ENCODE measurements at regions not wholly inside any gene's neighbourhood (a gene's known extent, or its start where the extent isn't known, plus 50 kb on each side); places are given as distances from the start of the nearest gene placed in this dataset.

- Histone ChIP-seq H3K27me3 (replicated peaks in 1 of 2; ENCODE audit: control insufficient read depth in 2 of 2, insufficient read depth in 2 of 2, low read length in 1 of 2) (no peaks in the 10 kb centered on the region), H3K9ac (ENCODE audit: control insufficient read depth, insufficient read depth, low read length) (no peak overlapping the region), H3K4me3 (no peak overlapping the region), H3K79me2 (ENCODE audit: control insufficient read depth, insufficient read depth, low read length) (no peaks in the 10 kb centered on the region), H3K4me1 (ENCODE audit: control insufficient read depth, insufficient read depth, low read length) (no peaks in the 10 kb centered on the region), H3K9me3 (replicated peaks; ENCODE audit: control insufficient read depth, insufficient read depth, low read length) (peaks cover 3% of the 10 kb centered on the region; the same call in 2 of the 3 replicates), H3K27ac (ENCODE audit: control insufficient read depth, insufficient read depth) (no peak overlapping the region), H3K4me2 (ENCODE audit: control insufficient read depth, insufficient read depth) (no peak overlapping the region), H3K36me3 (ENCODE audit: control insufficient read depth in 2 of 2, insufficient read depth in 2 of 2, low read length in 1 of 2) (no peaks in the 10 kb centered on the region), H4K20me1 (ENCODE audit: control insufficient read depth, insufficient read depth) (no peaks in the 10 kb centered on the region), H2AFZ (ENCODE audit: control insufficient read depth, low read depth, low read length) (no peak overlapping the region)
- DNase-seq (ENCODE audit: low read depth, low spot score) (no peak), FAIRE-seq (no peak), ATAC-seq (peak; percentile 84)
- no peak for TF ChIP-seq YY1 (IDR thresholded peaks at IDR 0.05; ENCODE audit: low read depth, low read length)
- TF ChIP-seq POU2F2 (IDR thresholded peaks at IDR 0.05; ENCODE audit: borderline replicate concordance, low read depth, low read length), result no peak
- no TSS peak for BruUV-seq (replicated peaks)
- ChIA-PET POLR2A (no interaction called here), RAD21 (ENCODE audit: unreplicated experiment) (interaction anchor here (1.6 kb wide), 1 partner anchor 14 kb away, joined by 4 read pairs; no protein-coding TSS in a partner anchor), CTCF (no interaction called here), SMC1A (ENCODE audit: uncharacterized antibody, unreplicated experiment) (interaction anchor here (1.2 to 1.3 kb wide), 2 partner anchors 14 to 28 kb away, joined by 3 to 4 read pairs; no protein-coding TSS in a partner anchor)
- in situ Hi-C loops (cut with MboI), result no loop called here
- WGBS (ENCODE audit: insufficient coverage, insufficient replicate concordance, low lambda C conversion rate, missing lambda C conversion rate), result 52% methylated on average over 5 of the region's 5 CpGs
- intact Hi-C loops (cut with micrococcal nuclease; ENCODE audit: unreplicated experiment), result no loop called here
Measured at GRCh38 chr3:150036780-150037179, 66.1 kb upstream of the PFN2 start.

DNA sequence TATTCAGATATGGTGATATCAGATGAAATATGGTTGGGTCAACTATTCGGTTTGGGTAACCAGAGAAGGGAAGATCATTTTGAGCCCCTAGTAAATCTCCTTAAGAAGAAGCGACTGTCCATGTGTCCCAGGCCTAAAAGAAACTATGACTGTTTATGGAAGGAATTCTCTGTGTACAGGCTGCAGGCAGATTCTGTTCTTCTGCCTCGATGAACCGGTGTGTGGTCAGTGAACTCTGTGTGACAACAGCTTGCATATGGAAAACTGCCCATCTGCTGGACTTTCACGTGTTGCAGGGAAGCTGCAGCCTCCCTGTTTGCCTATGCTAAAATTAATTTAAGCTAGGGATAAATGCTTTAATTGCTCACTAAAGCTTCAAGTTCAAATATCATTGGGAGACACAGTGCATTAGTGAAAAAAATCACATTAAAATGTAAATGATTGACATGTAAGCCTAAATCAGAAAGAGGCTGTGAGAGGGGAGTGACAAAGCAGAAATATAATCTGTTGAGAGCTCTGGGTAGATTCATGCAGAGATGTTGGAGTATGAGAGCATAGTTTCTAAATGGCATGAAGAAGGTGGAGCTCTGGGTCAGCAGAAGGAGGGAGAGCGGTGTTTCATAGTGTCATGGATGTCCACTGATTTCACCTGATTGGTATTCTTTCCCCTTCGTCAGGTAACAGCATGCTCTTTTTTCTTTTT is 65.4 kb upstream of the PFN2 start:
- Histone ChIP-seq H3K4me1 (ENCODE audit: control insufficient read depth, insufficient read depth, low read length) (no peaks in the 10 kb centered on the region), H3K4me3 (no peak overlapping the region), H3K36me3 (ENCODE audit: control insufficient read depth in 2 of 2, insufficient read depth in 2 of 2, low read length in 1 of 2) (no peaks in the 10 kb centered on the region), H3K27ac (ENCODE audit: control insufficient read depth, insufficient read depth) (no peak overlapping the region), H4K20me1 (ENCODE audit: control insufficient read depth, insufficient read depth) (no peaks in the 10 kb centered on the region), H3K79me2 (ENCODE audit: control insufficient read depth, insufficient read depth, low read length) (no peaks in the 10 kb centered on the region), H3K4me2 (ENCODE audit: control insufficient read depth, insufficient read depth) (no peak overlapping the region), H2AFZ (ENCODE audit: control insufficient read depth, low read depth, low read length) (no peak overlapping the region), H3K9me3 (replicated peaks; ENCODE audit: control insufficient read depth, insufficient read depth, low read length) (no peaks in the 10 kb centered on the region; the same call in 2 of the 3 replicates), H3K9ac (ENCODE audit: control insufficient read depth, insufficient read depth, low read length) (no peak overlapping the region), H3K27me3 (replicated peaks in 1 of 2; ENCODE audit: control insufficient read depth in 2 of 2, insufficient read depth in 2 of 2, low read length in 1 of 2) (no peaks in the 10 kb centered on the region)
- SMC1A ChIA-PET (ENCODE audit: uncharacterized antibody, unreplicated experiment), result interaction anchor here (1.0 to 1.3 kb wide), 5 partner anchors 10 to 29 kb away, joined by 3 to 4 read pairs (median 3); no protein-coding TSS in a partner anchor
- RAD21 ChIA-PET (ENCODE audit: unreplicated experiment), result interaction anchor here (1.1 kb wide), 1 partner anchor 148 kb away, joined by 3 read pairs; no protein-coding TSS in a partner anchor
- 55% methylated on average over 7 of the region's 7 CpGs for WGBS (ENCODE audit: insufficient coverage, insufficient replicate concordance, low lambda C conversion rate, missing lambda C conversion rate)
- intact Hi-C loops (cut with micrococcal nuclease; ENCODE audit: unreplicated experiment) (no loop called here), in situ Hi-C loops (cut with MboI) (no loop called here)
- BruUV-seq (replicated peaks), result no TSS peak
- ATAC-seq (no peak), DNase-seq (ENCODE audit: low read depth, low spot score) (no peak), FAIRE-seq (no peak)
- POLR2A ChIA-PET, result no interaction called here
- CTCF ChIA-PET, result no interaction called here
- TF ChIP-seq ZSCAN29 (IDR thresholded peaks at IDR 0.05) (no peak), BRCA1 (IDR thresholded peaks at IDR 0.05; ENCODE audit: low read depth, low read length) (no peak), BCLAF1 (IDR thresholded peaks at IDR 0.05) (no peak), SIN3A (IDR thresholded peaks at IDR 0.05; ENCODE audit: low read depth, low read length) (no peak), JUND (IDR thresholded peaks at IDR 0.05; ENCODE audit: low read depth, low read length) (no peak), MEF2A (IDR thresholded peaks at IDR 0.05; ENCODE audit: insufficient read depth, low read depth, low read length) (no peak), NRF1 (conservative IDR thresholded peaks at IDR 0.05; ENCODE audit: low read depth, low read length) (no peak), ESRRA (IDR thresholded peaks at IDR 0.05; ENCODE audit: low read length) (no peak), CEBPB (IDR thresholded peaks at IDR 0.05; ENCODE audit: borderline replicate concordance in 1 of 2, low read depth in 2 of 2, low read length in 2 of 2) (no peak), HCFC1 (IDR thresholded peaks at IDR 0.05; ENCODE audit: low read length) (no peak)
- TF ChIP-seq, protein P1, sequence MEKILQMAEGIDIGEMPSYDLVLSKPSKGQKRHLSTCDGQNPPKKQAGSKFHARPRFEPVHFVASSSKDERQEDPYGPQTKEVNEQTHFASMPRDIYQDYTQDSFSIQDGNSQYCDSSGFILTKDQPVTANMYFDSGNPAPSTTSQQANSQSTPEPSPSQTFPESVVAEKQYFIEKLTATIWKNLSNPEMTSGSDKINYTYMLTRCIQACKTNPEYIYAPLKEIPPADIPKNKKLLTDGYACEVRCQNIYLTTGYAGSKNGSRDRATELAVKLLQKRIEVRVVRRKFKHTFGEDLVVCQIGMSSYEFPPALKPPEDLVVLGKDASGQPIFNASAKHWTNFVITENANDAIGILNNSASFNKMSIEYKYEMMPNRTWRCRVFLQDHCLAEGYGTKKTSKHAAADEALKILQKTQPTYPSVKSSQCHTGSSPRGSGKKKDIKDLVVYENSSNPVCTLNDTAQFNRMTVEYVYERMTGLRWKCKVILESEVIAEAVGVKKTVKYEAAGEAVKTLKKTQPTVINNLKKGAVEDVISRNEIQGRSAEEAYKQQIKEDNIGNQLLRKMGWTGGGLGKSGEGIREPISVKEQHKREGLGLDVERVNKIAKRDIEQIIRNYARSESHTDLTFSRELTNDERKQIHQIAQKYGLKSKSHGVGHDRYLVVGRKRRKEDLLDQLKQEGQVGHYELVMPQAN (conservative IDR thresholded peaks at IDR 0.05), result no peak
